VCaP (cell line): ENCODE measurements at regions not wholly inside any gene's neighbourhood (a gene's known extent, or its start where the extent isn't known, plus 50 kb on each side); places are given as distances from the start of the nearest gene placed in this dataset.

Source experiments
- H3K27ac ChIP-seq: fragments of 450-650 bp; 2 replicates; pipeline ENCODE4 v1.5.1; 2017
- CTCF ChIP-seq: fragments of 450-650 bp; conservative IDR thresholded peaks from 2 replicates; pipeline ENCODE4 v1.5.1; 2017; ENCODE audit warnings: mild to moderate bottlenecking, moderate library complexity

DNA sequence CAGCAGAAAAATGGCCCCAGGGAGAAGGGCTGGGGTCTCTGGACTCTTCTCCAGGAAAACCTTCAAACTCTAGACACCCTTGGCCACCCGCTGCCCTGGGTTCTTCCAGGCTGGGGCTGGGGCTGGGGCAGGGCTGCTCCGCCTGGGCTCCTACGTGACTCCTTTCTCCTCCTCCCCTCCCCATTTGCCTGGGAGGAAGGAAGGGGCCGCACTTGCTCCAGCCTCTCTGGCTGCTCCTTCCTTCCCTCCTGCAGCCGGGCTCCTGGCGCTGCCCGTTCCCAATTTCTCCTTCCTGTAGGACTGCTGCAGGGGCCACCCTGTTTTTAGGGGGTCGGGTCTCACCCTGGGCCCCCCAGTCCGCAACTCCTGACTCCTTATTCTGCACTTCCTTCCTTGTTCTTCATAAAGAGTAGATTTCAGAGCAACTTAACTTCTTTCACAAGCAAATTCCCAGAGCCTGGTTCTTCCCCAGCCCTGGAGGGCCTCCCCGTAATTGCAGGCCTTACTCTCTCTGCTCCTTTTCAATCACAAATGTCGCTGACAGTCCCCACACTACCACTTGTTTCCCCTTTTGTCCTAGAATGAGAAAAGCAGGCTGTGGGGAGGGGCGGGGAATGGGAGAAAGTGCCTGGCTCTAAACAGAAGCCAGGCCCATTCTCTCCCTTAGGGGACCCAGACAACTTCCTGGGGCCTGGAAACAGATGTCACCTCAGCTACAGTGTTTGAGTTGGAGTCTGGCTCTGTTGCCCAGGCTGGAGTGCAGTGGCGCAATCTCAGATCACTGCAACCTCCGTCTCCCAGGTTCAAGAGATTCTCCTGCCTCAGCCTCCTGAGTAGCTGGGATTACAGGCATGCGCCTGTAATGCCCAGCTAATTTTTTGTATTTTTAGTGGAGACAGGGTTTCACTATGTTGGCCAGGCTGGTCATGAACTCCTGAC is 137.8 kb downstream of the ENGASE start:
- H3K27ac ChIP-seq, result no peak overlapping the region
- no peak for TF ChIP-seq CTCF

DNA sequence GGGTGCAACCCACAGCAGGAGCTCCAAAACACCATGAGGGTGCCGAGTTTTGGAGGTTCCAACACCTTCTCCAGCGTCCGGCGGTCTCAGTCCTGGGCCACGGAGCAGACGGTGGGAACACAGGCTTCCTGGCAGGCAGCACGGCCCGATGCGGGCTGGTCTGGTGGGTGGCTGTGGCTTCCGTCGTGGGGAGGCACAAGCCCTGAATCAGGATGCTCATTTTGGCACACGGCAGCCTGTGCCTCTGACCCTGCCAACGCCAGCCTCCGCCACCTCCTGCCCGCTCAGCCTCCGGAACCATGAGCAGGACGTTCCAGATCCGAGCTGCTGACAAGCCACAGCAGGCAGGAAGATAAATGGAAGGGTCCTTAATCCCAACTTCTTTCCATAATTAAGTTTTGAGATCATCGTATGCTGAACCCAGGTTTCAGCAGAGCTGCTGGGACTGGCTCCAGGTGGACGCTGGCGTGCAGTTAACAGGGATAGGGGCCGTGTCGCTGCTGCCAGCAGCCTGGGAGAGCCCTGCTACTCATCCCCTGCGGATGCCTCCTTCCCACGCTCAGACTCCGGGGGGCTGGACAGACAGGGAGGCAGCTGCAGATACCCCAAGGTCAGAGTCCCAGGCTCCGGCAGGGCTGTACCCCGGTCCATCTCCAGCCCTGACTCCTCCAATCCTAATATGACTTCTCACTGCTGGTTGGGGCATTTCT is 136.6 kb downstream of the ENGASE start:
- H3K27ac ChIP-seq, result no peak overlapping the region
- no peak for TF ChIP-seq CTCF

DNA sequence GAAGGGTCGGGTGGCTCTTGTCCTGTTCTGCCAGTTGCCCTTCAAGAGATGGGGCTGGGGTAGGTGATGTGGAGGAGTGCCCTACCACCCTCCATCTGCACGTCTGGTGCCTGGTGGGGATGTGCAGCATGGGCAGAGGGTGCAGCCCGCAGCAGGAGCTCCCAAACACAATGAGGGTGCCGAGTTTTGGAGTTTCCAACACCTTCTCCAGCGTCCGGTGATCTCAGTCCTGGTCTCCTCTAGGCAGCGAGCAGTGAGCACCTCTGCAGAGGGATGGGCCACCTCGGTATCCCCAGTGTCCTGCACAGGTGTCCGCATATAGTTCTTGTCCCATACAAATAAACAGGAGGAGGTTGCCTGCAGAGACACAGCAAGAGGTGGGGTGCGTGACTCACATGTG is 136.0 kb downstream of the ENGASE start:
- no peak overlapping the region for H3K27ac ChIP-seq

GRCh38 chr17:79207960-79208359 is 133.3 kb downstream of the ENGASE start:
- H3K27ac ChIP-seq, result no peak overlapping the region
- TF ChIP-seq CTCF, result no peak

More for the DNA sequence above, 136.0 kb downstream of the ENGASE start:
- TF ChIP-seq CTCF, result no peak

DNA sequence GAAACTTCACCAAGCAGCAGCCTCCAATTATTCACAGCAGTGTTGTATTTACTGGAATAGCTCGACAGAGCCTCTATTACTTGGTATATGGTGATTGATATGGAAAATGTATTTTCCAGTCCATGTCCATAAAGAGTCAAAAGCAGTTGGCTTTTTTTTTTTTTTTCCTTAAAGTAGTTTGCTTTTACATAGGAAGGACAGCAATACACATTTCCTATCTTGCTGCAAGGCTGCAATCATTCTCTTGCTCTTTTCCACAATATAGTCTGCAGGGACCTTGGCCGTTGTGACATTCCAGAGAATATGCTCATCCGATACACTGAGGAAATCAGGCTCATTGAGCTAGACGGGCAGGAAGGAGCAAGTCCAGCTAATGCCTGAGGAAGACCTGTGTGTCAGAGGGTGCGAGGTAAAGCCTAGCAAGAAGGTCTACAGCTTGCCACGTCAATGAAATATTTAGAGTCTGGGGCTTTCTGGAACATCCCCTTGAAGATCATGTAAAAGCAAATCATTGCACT is 131.1 kb downstream of the ENGASE start:
- H3K27ac ChIP-seq, result no peak overlapping the region
- TF ChIP-seq CTCF, result no peak

DNA sequence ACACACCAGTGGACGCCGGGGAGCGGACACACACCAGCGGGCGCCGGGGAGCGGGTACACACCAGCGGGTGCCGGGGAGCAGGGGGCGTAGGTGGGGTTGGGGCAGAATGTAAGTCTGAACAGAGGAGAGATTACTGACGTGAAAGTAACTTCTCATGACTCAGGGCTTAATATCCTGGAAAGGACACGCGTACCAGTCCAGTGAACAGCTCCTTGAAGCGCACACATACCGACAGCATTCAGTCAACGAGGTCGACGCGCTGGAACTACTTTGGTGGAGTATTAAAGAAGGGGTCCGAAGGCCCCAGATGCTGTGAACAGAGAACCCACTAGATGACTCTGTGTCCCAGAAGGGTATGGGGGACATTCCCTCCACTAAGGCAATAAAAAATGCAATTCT is 129.6 kb downstream of the ENGASE start:
- no peak for TF ChIP-seq CTCF

GRCh38 chr17:79203657-79204056 is 129.0 kb downstream of the ENGASE start:
- TF ChIP-seq CTCF, result no peak
- H3K27ac ChIP-seq, result no peak overlapping the region

More for the DNA sequence above, 129.6 kb downstream of the ENGASE start:
- no peak overlapping the region for H3K27ac ChIP-seq
